Panc1 (cell line): ENCODE measurements at regions not wholly inside any gene's neighbourhood (a gene's known extent, or its start where the extent isn't known, plus 50 kb on each side); places are given as distances from the start of the nearest gene placed in this dataset.

ENCODE experiments used
- ATAC-seq: fragments of 200-7000 bp; cut with Tn5 transposase; 2 replicates; pipeline ENCODE4 v1.9.1; 2020; ENCODE audit warnings: mild to moderate bottlenecking, moderate library complexity
- BruUV-seq: library from RNA; stranded (reverse); fragments of 400-500 nt; replicated peaks from 2 replicates; lab custom pipeline; 2021; lab: Mats Ljungman, UMichigan
- CTCF ChIA-PET: fragments of 300-600 bp; sonication (Branson Sonifier 250); formaldehyde crosslinking; loops from one replicate; lab custom pipeline; 2022; ENCODE audit warnings: antibody characterized with exemption; lab: Charles Lee
- POLR2A ChIA-PET: fragments of 300-600 bp; sonication (Branson Sonifier 250); formaldehyde crosslinking; loops from one replicate; lab custom pipeline; 2022; ENCODE audit warnings: antibody characterized with exemption; lab: Charles Lee
- DNase-seq: peaks from one replicate; pipeline ENCODE4 v3.0.0-alpha.2; 2010; ENCODE audit warnings: low read depth, low spot score
- H3K27ac ChIP-seq: 2 replicates; pipeline ENCODE4 v1.5.1; 2011; ENCODE audit warnings: mild to moderate bottlenecking, low read length, inconsistent platforms
- H3K27me3 ChIP-seq: fragments of 200-500 bp; sonication (Bioruptor generic); 2 replicates; pipeline ENCODE4 v1.6.0; 2014; ENCODE audit warnings: low read length, inconsistent platforms; ENCODE audit not compliant: control insufficient read depth, insufficient read depth
- H3K36me3 ChIP-seq: fragments of 200-500 bp; sonication (Bioruptor generic); 2 replicates; pipeline ENCODE4 v1.5.1; 2014; ENCODE audit warnings: inconsistent platforms, mild to moderate bottlenecking, low read length, moderate library complexity; ENCODE audit not compliant: control insufficient read depth, insufficient read depth
- H3K4me1 ChIP-seq: 2 replicates; pipeline ENCODE4 v1.5.1; 2011; ENCODE audit warnings: inconsistent platforms, mild to moderate bottlenecking, low read length, moderate library complexity; ENCODE audit not compliant: control insufficient read depth, insufficient read depth
- H3K4me3 ChIP-seq, 2 experiments: 2 replicates each; pipeline ENCODE4 v1.5.1; 2011 to 2012; ENCODE audit warnings: low read depth in 2 of 2, low read length in 2 of 2, mild to moderate bottlenecking in 2 of 2, inconsistent platforms in 1 of 2, moderate library complexity in 1 of 2
- H3K9me3 ChIP-seq: fragments of 200-500 bp; sonication (Bioruptor generic); 2 replicates; pipeline ENCODE4 v1.5.1; 2014; ENCODE audit warnings: low read depth, mild to moderate bottlenecking, inconsistent platforms, low read length, moderate library complexity; ENCODE audit not compliant: control insufficient read depth, insufficient read depth
- POLR2AphosphoS5 ChIP-seq: IDR thresholded peaks from 2 replicates; pipeline ENCODE4 v1.6.1; 2012; ENCODE audit warnings: mild to moderate bottlenecking, low read depth, low read length, moderate library complexity
- SIN3A ChIP-seq: IDR thresholded peaks from 2 replicates; pipeline ENCODE4 v1.6.1; 2012; ENCODE audit warnings: low read depth, mild to moderate bottlenecking, low read length, moderate library complexity, borderline replicate concordance; ENCODE audit not compliant: insufficient read depth
- TCF7L2 ChIP-seq: IDR thresholded peaks from 2 replicates; pipeline ENCODE4 v1.6.1; 2011; ENCODE audit warnings: mild to moderate bottlenecking, low read depth, low read length, inconsistent platforms
- in situ Hi-C: cut with HindIII; loops from 2 replicates; pipeline ENCODE4 v1.10.0; 2016; ENCODE audit warnings: low sequenced_read_pairs, low pct_unique_long_range_greater_than_20kb
- intact Hi-C: fragments of 100-400 bp; cut with micrococcal nuclease; formaldehyde crosslinking; loops from one replicate; pipeline ENCODE4 v1.10.0; 2022; ENCODE audit not compliant: unreplicated experiment
- TF ChIP-seq, protein P1 (sequence below), 2 experiments: IDR thresholded peaks; 2 replicates each; pipeline ENCODE4 v1.6.1; 2011 to 2012; ENCODE audit warnings: low read depth in 2 of 2, control low read depth in 1 of 2, low read length in 1 of 2, mild to moderate bottlenecking in 1 of 2, moderate library complexity in 1 of 2; ENCODE audit not compliant: insufficient read depth in 1 of 2
- TF ChIP-seq, protein P2 (sequence below): fragments of 450-650 bp; IDR thresholded peaks from 2 replicates; pipeline ENCODE4 v1.5.1; 2017; ENCODE audit warnings: mild to moderate bottlenecking

DNA sequence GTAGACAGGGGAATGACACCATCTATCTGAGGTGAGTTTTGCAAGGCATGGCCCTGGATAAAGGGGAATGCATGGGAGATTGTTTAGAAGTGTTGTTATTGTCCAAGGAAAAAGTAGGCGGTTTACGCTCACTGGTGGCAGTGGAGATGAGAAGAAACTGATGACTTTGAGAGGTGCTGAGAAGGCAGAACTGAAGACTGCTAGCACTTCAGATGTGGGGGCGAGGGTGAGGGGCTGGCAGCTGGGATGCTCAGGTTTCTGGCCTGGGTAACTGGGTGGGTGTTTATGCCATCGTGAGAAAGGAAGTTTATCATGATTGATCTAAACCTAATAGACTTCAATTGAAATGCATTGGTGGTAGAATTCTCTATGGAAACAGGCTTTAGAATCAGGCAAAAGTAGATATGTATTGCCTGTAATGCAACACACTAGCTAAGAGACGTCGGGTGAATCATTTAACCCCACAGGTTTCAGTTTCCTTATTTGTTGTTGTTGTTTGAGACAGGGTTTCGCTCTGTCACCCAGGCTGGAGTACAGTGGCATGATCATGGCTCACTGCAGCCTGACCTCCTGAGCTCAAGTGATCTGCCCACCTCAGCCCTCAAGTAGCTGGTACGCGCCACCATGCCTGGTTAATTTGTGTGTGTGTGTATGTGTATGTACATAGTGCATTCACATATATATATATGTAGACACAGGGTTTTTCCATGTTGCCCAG lies 123.5 kb downstream of the SLC24A2 start:
- TF ChIP-seq, protein P1, sequence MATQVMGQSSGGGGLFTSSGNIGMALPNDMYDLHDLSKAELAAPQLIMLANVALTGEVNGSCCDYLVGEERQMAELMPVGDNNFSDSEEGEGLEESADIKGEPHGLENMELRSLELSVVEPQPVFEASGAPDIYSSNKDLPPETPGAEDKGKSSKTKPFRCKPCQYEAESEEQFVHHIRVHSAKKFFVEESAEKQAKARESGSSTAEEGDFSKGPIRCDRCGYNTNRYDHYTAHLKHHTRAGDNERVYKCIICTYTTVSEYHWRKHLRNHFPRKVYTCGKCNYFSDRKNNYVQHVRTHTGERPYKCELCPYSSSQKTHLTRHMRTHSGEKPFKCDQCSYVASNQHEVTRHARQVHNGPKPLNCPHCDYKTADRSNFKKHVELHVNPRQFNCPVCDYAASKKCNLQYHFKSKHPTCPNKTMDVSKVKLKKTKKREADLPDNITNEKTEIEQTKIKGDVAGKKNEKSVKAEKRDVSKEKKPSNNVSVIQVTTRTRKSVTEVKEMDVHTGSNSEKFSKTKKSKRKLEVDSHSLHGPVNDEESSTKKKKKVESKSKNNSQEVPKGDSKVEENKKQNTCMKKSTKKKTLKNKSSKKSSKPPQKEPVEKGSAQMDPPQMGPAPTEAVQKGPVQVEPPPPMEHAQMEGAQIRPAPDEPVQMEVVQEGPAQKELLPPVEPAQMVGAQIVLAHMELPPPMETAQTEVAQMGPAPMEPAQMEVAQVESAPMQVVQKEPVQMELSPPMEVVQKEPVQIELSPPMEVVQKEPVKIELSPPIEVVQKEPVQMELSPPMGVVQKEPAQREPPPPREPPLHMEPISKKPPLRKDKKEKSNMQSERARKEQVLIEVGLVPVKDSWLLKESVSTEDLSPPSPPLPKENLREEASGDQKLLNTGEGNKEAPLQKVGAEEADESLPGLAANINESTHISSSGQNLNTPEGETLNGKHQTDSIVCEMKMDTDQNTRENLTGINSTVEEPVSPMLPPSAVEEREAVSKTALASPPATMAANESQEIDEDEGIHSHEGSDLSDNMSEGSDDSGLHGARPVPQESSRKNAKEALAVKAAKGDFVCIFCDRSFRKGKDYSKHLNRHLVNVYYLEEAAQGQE (IDR thresholded peaks at IDR 0.05; ENCODE audit: insufficient read depth in 1 of 2, low read depth in 2 of 2, low read length in 1 of 2): no peak
- TF ChIP-seq POLR2AphosphoS5 (no peak), TCF7L2 (no peak), SIN3A (no peak)
- TF ChIP-seq, protein P2, sequence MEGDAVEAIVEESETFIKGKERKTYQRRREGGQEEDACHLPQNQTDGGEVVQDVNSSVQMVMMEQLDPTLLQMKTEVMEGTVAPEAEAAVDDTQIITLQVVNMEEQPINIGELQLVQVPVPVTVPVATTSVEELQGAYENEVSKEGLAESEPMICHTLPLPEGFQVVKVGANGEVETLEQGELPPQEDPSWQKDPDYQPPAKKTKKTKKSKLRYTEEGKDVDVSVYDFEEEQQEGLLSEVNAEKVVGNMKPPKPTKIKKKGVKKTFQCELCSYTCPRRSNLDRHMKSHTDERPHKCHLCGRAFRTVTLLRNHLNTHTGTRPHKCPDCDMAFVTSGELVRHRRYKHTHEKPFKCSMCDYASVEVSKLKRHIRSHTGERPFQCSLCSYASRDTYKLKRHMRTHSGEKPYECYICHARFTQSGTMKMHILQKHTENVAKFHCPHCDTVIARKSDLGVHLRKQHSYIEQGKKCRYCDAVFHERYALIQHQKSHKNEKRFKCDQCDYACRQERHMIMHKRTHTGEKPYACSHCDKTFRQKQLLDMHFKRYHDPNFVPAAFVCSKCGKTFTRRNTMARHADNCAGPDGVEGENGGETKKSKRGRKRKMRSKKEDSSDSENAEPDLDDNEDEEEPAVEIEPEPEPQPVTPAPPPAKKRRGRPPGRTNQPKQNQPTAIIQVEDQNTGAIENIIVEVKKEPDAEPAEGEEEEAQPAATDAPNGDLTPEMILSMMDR: no peak
- intact Hi-C loops: no loop called here
- in situ Hi-C loops: no loop called here

DNA sequence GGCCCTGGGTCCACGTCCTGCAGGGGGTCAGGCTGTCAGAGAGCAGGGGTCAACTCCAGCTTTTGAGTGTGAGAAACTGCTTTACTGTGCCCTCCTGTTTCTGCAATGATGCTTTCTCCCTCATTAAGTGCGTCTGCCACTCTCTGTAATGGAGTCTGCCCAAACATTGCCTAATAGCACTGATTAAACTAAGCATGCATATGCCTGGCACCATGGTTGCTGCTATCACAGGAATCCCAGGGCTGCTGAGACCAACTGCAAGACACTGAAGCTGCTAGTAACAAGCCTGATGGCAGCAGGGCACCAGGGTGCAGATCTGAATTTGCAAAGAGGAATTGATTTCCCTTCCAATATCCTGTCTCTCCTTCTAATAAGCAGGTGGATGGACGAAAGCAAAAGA lies 125.3 kb downstream of the SLC24A2 start:
- DNase-seq (no peak), ATAC-seq (no peak)
- Histone ChIP-seq H3K27ac (no peak overlapping the region), H3K4me1 (no peaks in the 10 kb centered on the region), H3K36me3 (no peaks in the 10 kb centered on the region), H3K27me3 (no peaks in the 10 kb centered on the region), H3K4me3 (no peak overlapping the region), H3K9me3 (no peaks in the 10 kb centered on the region)
- POLR2A ChIA-PET: no interaction called here
- in situ Hi-C loops (no loop called here), intact Hi-C loops (no loop called here)
- TF ChIP-seq, protein P2: no peak
- TF ChIP-seq TCF7L2 (no peak), POLR2AphosphoS5 (no peak), SIN3A (no peak)
- TF ChIP-seq, protein P1 (IDR thresholded peaks at IDR 0.05; ENCODE audit: insufficient read depth in 1 of 2, low read depth in 2 of 2, low read length in 1 of 2): no peak
- CTCF ChIA-PET: no interaction called here
- BruUV-seq: no TSS peak

More for the DNA sequence above, 123.5 kb downstream of the SLC24A2 start:
- POLR2A ChIA-PET: no interaction called here
- no TSS peak for BruUV-seq
- Histone ChIP-seq H3K27ac (no peak overlapping the region), H3K4me3 (no peak overlapping the region), H3K9me3 (no peaks in the 10 kb centered on the region), H3K36me3 (no peaks in the 10 kb centered on the region), H3K4me1 (no peaks in the 10 kb centered on the region), H3K27me3 (no peaks in the 10 kb centered on the region)
- no peak for ATAC-seq
- CTCF ChIA-PET: no interaction called here
- no peak for DNase-seq
